GM21515 (cell line): ENCODE measurements at regions not wholly inside any gene's neighbourhood (a gene's known extent, or its start where the extent isn't known, plus 50 kb on each side); places are given as distances from the start of the nearest gene placed in this dataset.
"Not testable (repeated sequence)": the region's sequence is repeated elsewhere in the genome, so short reads cannot be mapped to it uniquely, and the experiment has no call there.

Source experiments
- ATAC-seq: cut with Tn5 transposase; IDR thresholded peaks from one replicate; pipeline ENCODE4 v1.9.1; 2021; ENCODE audit not compliant: unreplicated experiment

GRCh38 chr6:63010962-63011361, 200.3 kb upstream of the FKBP1C start:
- ATAC-seq: not testable (repeated sequence)

- ATAC-seq: no peak
These were observed 197.0 kb upstream of the FKBP1C start for GRCh38 chr6:63014290-63014689.

- ATAC-seq: no peak
These were observed 188.6 kb upstream of the FKBP1C start for GRCh38 chr6:63022631-63023030.

- ATAC-seq: no peak
These were observed 187.5 kb upstream of the FKBP1C start for GRCh38 chr6:63023726-63024125.

- ATAC-seq: no peak
These were observed 162.1 kb upstream of the FKBP1C start for GRCh38 chr6:63049216-63049615.

- ATAC-seq: not testable (repeated sequence)
These were observed 158.1 kb upstream of the FKBP1C start for GRCh38 chr6:63053206-63053605.

GRCh38 chr6:63058601-63059000, 152.7 kb upstream of the FKBP1C start:
- ATAC-seq: no peak

GRCh38 chr6:63063631-63064271, 147.5 kb upstream of the FKBP1C start:
- ATAC-seq: no peak

- peak; percentile 63 for ATAC-seq
These were observed 145.1 kb upstream of the FKBP1C start for GRCh38 chr6:63066055-63066704.

- no peak for ATAC-seq
These were observed 116.3 kb upstream of the FKBP1C start for GRCh38 chr6:63094947-63095346.

- peak; percentile 51 for ATAC-seq
These were observed 114.0 kb upstream of the FKBP1C start for GRCh38 chr6:63097222-63097621.

GRCh38 chr6:63098789-63099188, 112.5 kb upstream of the FKBP1C start:
- no peak for ATAC-seq

- no peak for ATAC-seq
These were observed 111.4 kb upstream of the FKBP1C start for GRCh38 chr6:63099772-63100459.

- ATAC-seq: no peak
These were observed 96.6 kb upstream of the FKBP1C start for GRCh38 chr6:63114610-63115211.

- ATAC-seq: no peak
These were observed 90.1 kb upstream of the FKBP1C start for GRCh38 chr6:63121166-63121565.

- ATAC-seq: no peak
These were observed 71.2 kb upstream of the FKBP1C start for GRCh38 chr6:63140114-63140513.

- ATAC-seq: no peak
These were observed 70.5 kb upstream of the FKBP1C start for GRCh38 chr6:63140692-63141318.

- ATAC-seq: no peak
These were observed 61.5 kb upstream of the FKBP1C start for GRCh38 chr6:63149730-63150129.

- ATAC-seq: no peak
These were observed 56.7 kb upstream of the FKBP1C start for GRCh38 chr6:63154535-63154934.
